Stimulated activated CD4-positive, alpha-beta T cell treated with anti-CD3 and anti-CD28 coated beads, TNF-alpha, amount 100 ng/mL, for 1 hour (primary cell): ENCODE measurements at regions not wholly inside any gene's neighbourhood (a gene's known extent, or its start where the extent isn't known, plus 50 kb on each side); places are given as distances from the start of the nearest gene placed in this dataset.
"Not testable (repeated sequence)": the region's sequence is repeated elsewhere in the genome, so short reads cannot be mapped to it uniquely, and the experiment has no call there.

ENCODE experiments used
- DNase-seq, 3 donors: peaks; one replicate each; pipeline ENCODE4 v3.0.0-alpha.2; 2020; ENCODE audit warnings: low read depth in 3 of 3, low spot score in 1 of 3

DNA sequence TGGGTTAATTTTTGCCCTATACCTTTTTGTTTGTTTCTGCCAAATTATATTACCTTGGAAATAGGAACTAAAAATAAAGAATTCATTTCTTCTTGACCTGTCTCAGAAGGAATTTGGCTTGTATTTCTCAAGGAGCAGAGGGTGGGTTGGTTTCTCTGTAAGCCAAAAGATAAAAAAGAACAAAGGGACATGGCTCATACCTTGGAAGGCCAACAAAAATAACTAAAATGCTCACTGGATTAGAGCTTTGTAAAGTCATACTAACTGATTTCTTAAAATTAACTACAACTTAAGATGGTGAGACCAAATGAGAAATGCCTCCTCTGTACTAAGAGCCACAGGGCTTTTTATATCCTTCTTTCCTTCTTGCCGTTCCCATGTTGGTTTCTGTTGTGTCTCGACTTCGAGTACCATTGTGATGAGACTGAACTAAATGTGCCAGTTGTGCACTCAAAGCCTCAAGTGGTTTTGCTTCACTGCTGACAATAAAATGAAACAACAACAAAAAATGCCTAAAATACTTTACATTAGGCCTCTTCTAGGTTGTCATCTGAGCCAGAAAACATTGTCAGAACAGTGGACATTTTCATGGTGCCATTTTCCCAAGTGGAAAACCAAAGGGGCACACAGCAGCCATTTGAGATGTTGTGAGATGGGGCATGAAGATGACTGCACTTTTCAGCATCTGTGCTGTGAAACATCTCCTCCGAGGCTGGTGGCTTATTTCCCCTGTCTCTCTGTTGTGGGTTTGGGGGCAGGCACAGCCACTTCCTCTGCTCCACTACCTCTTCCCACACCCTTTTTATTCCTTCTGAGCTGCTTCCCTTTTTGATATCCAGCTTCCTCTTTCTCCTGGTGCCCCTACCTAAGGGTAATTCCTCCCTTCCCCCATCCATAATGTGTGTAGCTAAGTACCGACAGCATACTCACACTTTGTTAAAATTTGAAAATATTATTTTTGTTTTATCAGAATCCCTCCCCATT is 51.8 kb upstream of the AGR3 start:
- DNase-seq: no peak

DNA sequence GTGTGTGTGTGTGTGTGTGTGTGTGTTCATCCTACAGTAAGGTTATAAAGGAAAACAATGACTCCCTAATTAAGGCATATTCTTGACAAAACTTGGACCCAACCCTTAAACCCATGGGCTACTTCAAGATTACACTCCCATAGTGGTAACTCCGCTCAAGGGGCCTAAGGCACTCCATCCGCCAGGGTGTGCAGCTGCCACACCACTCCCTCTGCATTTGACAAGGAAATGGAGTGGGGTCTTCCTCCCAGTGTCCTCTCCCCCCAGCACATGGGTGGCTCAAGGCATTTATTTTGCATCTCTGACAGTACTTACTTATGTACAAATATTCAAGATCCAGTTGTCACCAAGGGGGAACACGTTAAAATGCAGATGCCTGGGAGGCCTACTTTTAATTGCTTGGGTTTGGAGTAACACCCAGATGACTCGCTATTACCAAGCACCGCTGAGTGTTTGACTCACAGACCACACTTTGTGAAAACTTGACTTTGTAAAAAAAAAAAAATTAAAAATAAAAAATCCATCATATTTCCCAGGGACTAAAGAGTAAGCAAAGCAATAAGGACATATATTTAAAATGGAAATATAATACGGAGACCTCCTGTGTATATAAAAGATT is 53.0 kb upstream of the AGR3 start:
- no peak for DNase-seq

- DNase-seq: no peak
Observed at GRCh38 chr7:16935341-16935735, 53.6 kb upstream of the AGR3 start.

GRCh38 chr7:16936626-16937422 is 55.0 kb upstream of the AGR3 start:
- DNase-seq: no peak

GRCh38 chr7:16939161-16939560 is 57.4 kb upstream of the AGR3 start:
- DNase-seq: no peak

GRCh38 chr7:16940776-16941175 is 59.0 kb upstream of the AGR3 start:
- DNase-seq: no peak

DNA sequence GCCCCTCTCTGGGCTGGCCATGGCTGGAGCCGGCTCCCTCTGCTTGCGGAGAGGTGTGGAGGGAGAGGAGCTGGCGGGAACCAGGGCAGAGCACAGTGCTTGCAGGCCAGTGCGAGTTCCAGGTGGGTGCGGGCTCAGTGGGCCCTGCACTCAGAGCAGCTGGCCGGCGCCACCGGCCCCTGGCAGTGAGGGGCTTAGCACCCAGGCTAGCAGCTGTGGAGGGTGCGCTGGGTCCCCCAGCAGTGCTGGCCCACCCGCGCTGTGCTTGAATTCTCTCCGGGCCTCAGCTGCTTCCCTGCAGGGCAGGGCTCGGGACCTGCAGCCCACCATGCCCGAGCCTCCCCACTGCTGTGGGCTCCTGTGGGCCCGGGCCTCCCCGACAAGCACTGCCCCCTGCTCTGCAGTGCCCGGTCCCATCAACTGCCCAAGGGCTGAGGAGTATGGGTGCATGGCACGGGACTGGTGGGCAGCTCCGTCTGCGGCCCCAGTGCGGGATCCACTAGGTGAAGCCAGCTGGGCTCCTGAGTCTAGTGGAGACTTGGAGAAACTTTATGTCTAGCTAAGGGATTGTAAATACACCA is 61.2 kb upstream of the AGR3 start:
- DNase-seq: no peak

GRCh38 chr7:16944936-16945335 is 63.2 kb upstream of the AGR3 start:
- DNase-seq: no peak

DNA sequence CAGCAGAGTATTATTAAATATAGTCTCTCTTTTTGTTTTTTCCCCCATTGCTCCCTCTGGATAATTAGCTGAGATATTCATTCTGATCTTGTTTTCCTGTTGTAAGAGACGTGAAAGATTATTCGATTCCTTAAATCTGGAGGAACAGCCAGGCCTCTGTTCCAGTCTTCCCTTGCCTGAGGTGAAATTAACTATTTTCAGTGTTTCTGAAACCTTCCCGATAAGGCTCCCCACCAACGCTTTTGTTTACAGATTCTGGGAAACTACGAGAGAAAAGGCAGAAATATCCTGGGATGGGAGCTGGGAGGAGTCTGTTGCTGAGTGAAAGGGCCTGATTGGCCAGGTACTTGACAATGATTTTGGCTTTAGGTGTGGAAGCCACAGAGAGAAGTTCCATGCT is 63.6 kb upstream of the AGR3 start:
- no peak for DNase-seq

GRCh38 chr7:16948110-16948509 is 66.3 kb upstream of the AGR3 start:
- DNase-seq: not testable (repeated sequence)

- DNase-seq: no peak
Observed at GRCh38 chr7:16951483-16952080, 69.8 kb upstream of the AGR3 start.

DNA sequence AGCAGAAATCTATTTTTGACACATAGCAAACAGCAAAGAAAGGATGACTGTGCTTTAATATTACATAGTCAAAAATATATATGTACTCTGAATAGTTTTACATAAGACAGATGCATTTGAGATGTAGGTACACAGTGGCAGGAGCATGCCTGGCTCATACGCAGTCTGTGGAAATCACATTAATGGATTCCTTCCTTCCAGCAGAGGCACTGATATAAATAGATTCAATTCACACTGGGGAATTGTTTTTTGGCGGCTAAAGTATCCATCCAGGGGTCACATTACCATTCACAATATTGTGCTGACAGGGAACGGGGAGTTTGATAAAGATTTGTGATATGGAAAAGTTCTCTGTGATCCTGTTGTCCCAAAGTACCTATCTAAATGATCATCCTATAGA is 72.5 kb upstream of the AGR3 start:
- no peak for DNase-seq

GRCh38 chr7:16958724-16959123 is 76.9 kb upstream of the AGR3 start:
- DNase-seq: no peak

DNA sequence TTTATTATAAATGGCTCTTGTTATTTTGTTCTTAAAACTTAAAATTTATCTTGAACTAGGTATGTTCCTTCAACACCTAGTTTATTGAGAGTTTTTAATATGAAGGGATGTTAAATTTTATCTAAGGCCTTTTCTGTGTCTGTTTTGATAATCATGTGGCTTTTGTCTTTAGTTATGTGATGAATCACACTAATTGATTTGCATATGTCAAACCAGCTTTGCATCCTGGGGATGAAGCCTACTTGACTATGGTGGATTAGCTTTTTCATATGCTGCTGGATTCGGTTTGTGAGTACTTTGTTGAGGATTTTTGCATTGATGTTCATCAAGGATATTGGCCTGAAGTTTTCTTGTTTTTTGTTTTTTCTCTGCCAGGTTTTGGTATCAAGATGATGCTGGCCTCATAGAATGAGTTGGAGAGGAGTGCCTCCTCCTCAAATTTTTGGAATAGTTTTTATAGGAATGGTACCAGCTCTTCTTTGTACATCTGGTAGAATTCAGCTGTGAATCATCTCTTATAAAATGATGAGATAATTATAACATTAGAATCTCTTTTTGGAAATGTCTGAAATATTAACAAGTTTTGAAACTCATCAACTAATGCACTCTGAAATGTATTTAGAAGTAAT is 78.7 kb upstream of the AGR3 start:
- DNase-seq: no peak

GRCh38 chr7:16961641-16962040 is 79.9 kb upstream of the AGR3 start:
- no peak for DNase-seq

DNA sequence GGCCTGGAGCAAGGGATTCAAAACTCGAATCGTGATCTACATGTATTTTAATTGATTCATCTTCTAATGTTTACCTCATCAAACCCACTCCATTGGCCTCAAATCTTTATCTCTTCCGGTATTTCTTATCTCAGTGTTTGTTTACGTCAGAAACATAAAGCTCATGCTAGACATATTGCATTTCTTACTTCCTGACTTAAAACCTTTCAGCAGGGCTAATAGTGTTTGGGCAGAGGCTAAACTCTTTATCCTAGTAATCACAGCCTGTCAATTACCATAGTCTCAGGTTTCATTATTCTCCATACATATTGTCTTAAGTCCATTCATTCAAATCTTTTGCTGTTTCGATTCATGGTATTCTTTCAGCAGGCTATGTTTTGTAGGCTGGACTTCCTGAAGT is 81.3 kb upstream of the AGR3 start:
- DNase-seq: no peak

DNA sequence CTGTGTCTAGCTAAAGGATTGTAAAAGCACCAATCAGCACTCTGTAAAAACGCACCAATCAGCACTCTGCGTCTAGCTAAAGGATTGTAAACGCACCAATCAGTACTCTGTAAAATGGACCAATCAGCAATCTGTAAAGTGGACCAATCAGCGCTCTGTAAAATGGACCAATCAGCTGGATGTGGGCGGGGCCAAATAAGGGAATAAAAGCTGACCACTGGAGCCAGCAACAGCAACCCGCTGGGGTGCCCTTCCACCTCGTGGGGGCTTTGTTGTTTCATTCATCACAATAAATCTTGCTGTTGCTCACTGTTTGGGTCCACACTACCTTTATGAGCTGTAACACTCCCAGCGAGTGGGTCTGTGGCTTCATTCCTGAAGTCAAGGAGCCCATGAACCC is 83.9 kb upstream of the AGR3 start:
- not testable (repeated sequence) for DNase-seq

- DNase-seq: no peak
Observed at GRCh38 chr7:16967300-16967811, 85.6 kb upstream of the AGR3 start.

- no peak for DNase-seq
Observed at GRCh38 chr7:16970732-16971482, 89.1 kb upstream of the AGR3 start.

- DNase-seq: no peak
Observed at GRCh38 chr7:16975712-16976111, 93.9 kb upstream of the AGR3 start.
